Coronary artery (tissue), 2 donors: ENCODE measurements at regions not wholly inside any gene's neighbourhood (a gene's known extent, or its start where the extent isn't known, plus 50 kb on each side); places are given as distances from the start of the nearest gene placed in this dataset.

Experiments
- DNase-seq: peaks from one replicate; pipeline ENCODE4 v3.0.0-alpha.2; 2017; ENCODE audit warnings: low spot score
- H3K27ac ChIP-seq, 2 donors: fragments of 200-600 bp; sonication (generic); one replicate each; pipeline ENCODE4 v1.5.1; 2016 to 2019
- H3K4me3 ChIP-seq: fragments of 200-600 bp; sonication (generic); 2 replicates; pipeline ENCODE4 v1.5.1; 2016; ENCODE audit warnings: mild to moderate bottlenecking, moderate library complexity
- CTCF ChIP-seq: fragments of 200-600 bp; sonication (generic); IDR thresholded peaks from one replicate; pipeline ENCODE4 v1.5.1; 2019; ENCODE audit warnings: antibody characterized with exemption

DNA sequence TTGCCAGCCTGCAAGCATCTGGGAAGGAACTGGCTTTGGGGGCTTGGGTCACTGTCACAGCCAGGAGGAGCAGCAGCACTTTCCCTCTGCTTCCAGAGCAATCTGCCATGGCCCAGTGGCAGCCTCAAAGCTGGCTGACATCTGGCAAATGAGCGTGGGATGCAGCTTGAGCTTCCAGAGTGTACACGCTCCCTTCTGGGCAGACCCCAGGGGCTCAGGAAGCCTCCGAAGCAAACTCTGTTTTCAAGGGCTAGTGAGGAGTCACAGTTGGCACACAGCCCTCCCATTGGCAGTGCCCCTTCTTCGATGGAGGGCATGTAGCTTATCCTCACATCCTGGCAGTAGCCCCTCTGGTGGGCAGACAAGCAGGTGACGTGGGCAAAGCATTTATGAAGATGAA lies 249.6 kb downstream of the ENGASE start:
- H3K27ac ChIP-seq = no peak overlapping the region
- DNase-seq = no peak
- TF ChIP-seq CTCF = no peak
- H3K4me3 ChIP-seq = no peak overlapping the region

DNA sequence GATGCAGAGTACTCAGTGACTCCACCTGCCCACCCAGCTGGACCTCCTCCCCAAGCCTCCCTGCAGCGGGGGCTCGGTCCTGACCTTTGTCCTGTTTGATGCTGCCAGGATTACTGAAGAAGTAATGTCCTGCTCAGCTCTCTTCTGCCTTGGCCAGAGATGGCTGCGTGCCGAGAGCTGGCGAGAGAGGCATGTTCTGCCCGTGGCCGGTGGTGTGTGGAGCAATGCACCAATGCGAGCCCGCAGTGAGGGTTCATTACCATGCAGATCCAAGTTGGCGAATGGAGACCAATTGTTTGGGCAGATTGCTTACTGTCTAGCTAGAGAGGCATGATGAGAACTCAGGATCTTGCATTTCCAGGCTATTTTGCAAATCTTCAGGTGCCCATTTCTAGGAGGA lies 248.9 kb downstream of the ENGASE start:
- Histone ChIP-seq H3K4me3 (no peak overlapping the region), H3K27ac (no peak overlapping the region)
- no peak for TF ChIP-seq CTCF
- DNase-seq = no peak

DNA sequence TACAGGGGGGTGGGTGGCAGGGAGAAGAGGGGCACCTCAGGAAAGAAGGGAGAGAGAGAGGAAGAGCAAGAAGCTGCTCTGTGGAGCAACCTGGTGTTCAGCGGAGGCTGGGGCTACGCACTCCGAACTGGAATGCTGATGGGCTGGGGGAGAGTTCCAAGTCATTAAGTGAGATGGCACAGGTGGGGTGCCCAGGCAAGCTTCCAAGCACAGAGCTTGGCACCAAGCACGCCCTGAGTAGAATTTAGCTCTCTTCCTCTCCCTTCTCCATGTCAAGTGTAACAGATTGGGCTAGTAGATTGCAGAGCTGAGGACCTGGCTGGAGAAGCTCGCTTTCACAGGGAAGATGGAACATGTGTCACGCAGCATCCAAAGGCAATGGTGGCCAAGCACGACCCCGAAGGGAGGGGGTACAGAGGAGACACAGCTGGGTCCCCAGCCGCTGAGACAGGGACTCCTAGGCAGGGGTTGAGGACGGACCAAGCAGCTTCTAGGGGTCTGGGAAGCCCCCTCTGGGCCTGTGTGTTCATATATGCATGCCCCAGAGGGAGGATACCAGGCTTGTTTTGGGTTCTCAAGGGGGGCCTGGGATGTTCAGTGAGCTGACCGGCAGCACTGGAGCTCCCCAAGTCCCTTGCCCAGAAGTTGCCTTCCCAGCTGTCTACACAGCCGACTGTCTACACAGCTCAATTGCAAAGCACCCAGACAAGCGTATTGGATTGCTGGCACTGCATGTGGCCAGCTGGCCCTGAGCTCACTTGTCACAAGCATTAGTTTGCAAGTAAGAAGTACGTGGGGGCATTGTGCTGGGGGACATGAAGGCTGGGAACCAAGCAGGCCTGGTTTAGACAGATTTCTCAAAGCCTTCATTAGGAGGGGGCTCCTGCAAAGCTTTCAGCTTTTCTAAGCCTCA lies 247.8 kb downstream of the ENGASE start:
- H3K27ac ChIP-seq = no peak overlapping the region
- TF ChIP-seq CTCF = no peak
- no peak overlapping the region for H3K4me3 ChIP-seq
- DNase-seq = no peak

DNA sequence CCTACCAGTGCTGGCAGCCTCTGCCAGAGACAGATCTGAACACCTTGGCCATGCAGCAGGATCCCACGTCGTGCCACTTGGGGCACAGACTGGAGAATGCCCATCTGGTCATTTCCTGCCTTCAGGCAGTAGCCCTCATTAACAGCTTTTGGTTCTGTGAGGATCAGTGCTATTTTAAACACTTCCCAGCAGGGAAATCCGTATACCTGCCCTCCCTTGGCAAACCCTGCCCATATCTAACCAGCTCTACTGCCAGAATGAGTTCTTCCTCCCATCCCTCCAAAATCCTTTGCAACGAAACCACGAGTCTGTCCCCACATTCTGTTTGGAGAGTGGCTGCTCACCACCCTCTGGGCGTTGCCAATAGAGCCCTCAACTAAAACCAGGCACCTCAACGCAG lies 245.7 kb downstream of the ENGASE start:
- no peak for TF ChIP-seq CTCF
- Histone ChIP-seq H3K4me3 (no peak overlapping the region), H3K27ac (no peak overlapping the region)
- DNase-seq = no peak

GRCh38 chr17:79317916-79318315 lies 243.3 kb downstream of the ENGASE start:
- Histone ChIP-seq H3K4me3 (no peak overlapping the region), H3K27ac (no peak overlapping the region)
- DNase-seq = no peak
- no peak for TF ChIP-seq CTCF

GRCh38 chr17:79316805-79317204 lies 242.2 kb downstream of the ENGASE start:
- Histone ChIP-seq H3K4me3 (no peak overlapping the region), H3K27ac (no peak overlapping the region)
- no peak for TF ChIP-seq CTCF
- DNase-seq = no peak
